K562 (cell line): ENCODE measurements at regions not wholly inside any gene's neighbourhood (a gene's known extent, or its start where the extent isn't known, plus 50 kb on each side); places are given as distances from the start of the nearest gene placed in this dataset.

Source experiments
- ATAC-seq: fragments of 200-7000 bp; cut with Tn5 transposase; 3 replicates; pipeline ENCODE4 v1.9.1; 2020; ENCODE audit warnings: moderate library complexity
- BruUV-seq: library from RNA; stranded (reverse); fragments of 400-500 nt; replicated peaks from 2 replicates; lab custom pipeline; 2021; lab: Mats Ljungman, UMichigan
- CTCF ChIA-PET: fragments of 300-600 bp; formaldehyde crosslinking; extraction: SDS; loops from one replicate; lab custom pipeline; 2021; ENCODE audit warnings: low intra/inter-chr PET ratio; lab: Yijun Ruan, JAX
- POLR2A ChIA-PET: fragments of 300-600, 350-650 bp; sonication (Branson Sonifier 250); formaldehyde crosslinking; extraction: SDS; loops from one replicate; lab custom pipeline; 2021; ENCODE audit warnings: antibody characterized with exemption, inconsistent platforms; lab: Yijun Ruan, JAX
- DNase-seq, 4 experiments: peaks; one replicate each; pipeline versions ENCODE4 v3.0.0 to v3.0.0-alpha.2; 2011 to 2018; ENCODE audit warnings: low spot score in 3 of 4, mixed read lengths in 3 of 4; ENCODE audit errors: extremely low read depth in 1 of 4
- FAIRE-seq: peaks from 2 replicates; lab custom pipeline; 2011; peaks lifted over from hg19 to GRCh38; lab: Jason Lieb, UNC
- H2AFZ ChIP-seq: 2 replicates; pipeline ENCODE4 v1.6.0; 2011; ENCODE audit warnings: low read depth, low read length, control low read depth, inconsistent platforms
- H3K27ac ChIP-seq: fragments of 200-600 bp; 3 replicates; pipeline ENCODE4 v1.8.0; 2011; ENCODE audit warnings: low read depth, mild to moderate bottlenecking, control low read depth, inconsistent platforms, low read length, moderate library complexity, mixed read lengths; ENCODE audit errors: extremely low read depth
- H3K27me3 ChIP-seq, 2 experiments: fragments of 300-600 bp in 1 of 2; 2 replicates in 1 of 2; 3 replicates in 1 of 2; pipeline versions ENCODE4 v1.6.0 to v1.8.0; 2011; ENCODE audit warnings: inconsistent platforms in 2 of 2, low read length in 2 of 2, mild to moderate bottlenecking in 1 of 2, mixed read lengths in 1 of 2, moderate library complexity in 1 of 2; ENCODE audit not compliant: control insufficient read depth in 2 of 2, insufficient read depth in 2 of 2
- H3K36me3 ChIP-seq: fragments of 300-600 bp; 3 replicates; pipeline ENCODE4 v1.8.0; 2011; ENCODE audit warnings: mild to moderate bottlenecking, low read length, inconsistent platforms; ENCODE audit not compliant: control insufficient read depth, insufficient read depth
- H3K4me1 ChIP-seq, 2 experiments: fragments of 200-600 bp in 1 of 2; replicated peaks in 1 of 2; 2 replicates in 1 of 2; 3 replicates in 1 of 2; pipeline versions ENCODE4 v1.5.1 to v1.8.0; 2011; ENCODE audit warnings: inconsistent platforms in 2 of 2, low read length in 2 of 2, mild to moderate bottlenecking in 1 of 2, mixed read lengths in 1 of 2, moderate library complexity in 1 of 2; ENCODE audit not compliant: control insufficient read depth in 2 of 2, insufficient read depth in 2 of 2
- H3K4me2 ChIP-seq: 2 replicates; pipeline ENCODE4 v1.6.1; 2011; ENCODE audit warnings: low read length, control low read depth, inconsistent platforms, mixed read lengths; ENCODE audit not compliant: insufficient read depth
- H3K4me3 ChIP-seq: fragments of 200-600 bp; sonication (generic), shearing (Covaris generic); 2 replicates; pipeline ENCODE4 v1.5.1; 2016; ENCODE audit warnings: control low read depth, inconsistent platforms
- H3K79me2 ChIP-seq: fragments of 200-600 bp; 3 replicates; pipeline ENCODE4 v1.8.0; 2011; ENCODE audit warnings: low read length, inconsistent platforms; ENCODE audit not compliant: control insufficient read depth, insufficient read depth
- H3K9ac ChIP-seq, 2 experiments: 2 replicates each; pipeline versions ENCODE4 v1.6.0 to v1.6.1; 2011; ENCODE audit warnings: low read depth in 2 of 2, low read length in 2 of 2, control low read depth in 1 of 2, inconsistent platforms in 1 of 2, mild to moderate bottlenecking in 1 of 2, mixed read lengths in 1 of 2; ENCODE audit not compliant: insufficient read depth in 1 of 2
- H3K9me1 ChIP-seq: one replicate; pipeline ENCODE4 v1.6.0; 2011; ENCODE audit warnings: inconsistent platforms, mild to moderate bottlenecking, low read length, moderate library complexity; ENCODE audit not compliant: control insufficient read depth, insufficient read depth
- H3K9me3 ChIP-seq: replicated peaks from 2 replicates; pipeline ENCODE4 v1.5.1; 2011; ENCODE audit warnings: low read depth, low read length, inconsistent platforms; ENCODE audit not compliant: control insufficient read depth, insufficient read depth
- H4K20me1 ChIP-seq: replicated peaks from 2 replicates; pipeline ENCODE4 v1.6.1; 2011; ENCODE audit warnings: low read length, inconsistent platforms, mixed read lengths; ENCODE audit not compliant: control insufficient read depth, insufficient read depth
- ATF3 ChIP-seq, 2 experiments: fragments of 450-650 bp in 1 of 2; sonication (generic) in 1 of 2; formaldehyde crosslinking in 1 of 2; IDR thresholded peaks in 1 of 2; conservative IDR thresholded peaks in 1 of 2; 2 replicates each; pipeline versions ENCODE4 v1.6.1 to v1.8.1; 2016 to 2023; ENCODE audit warnings: mild to moderate bottlenecking in 2 of 2, moderate library complexity in 2 of 2, inconsistent platforms in 1 of 2, missing genetic modification reagents in 1 of 2
- ATF7 ChIP-seq: fragments of 450-650 bp; IDR thresholded peaks from 2 replicates; pipeline ENCODE4 v1.7.1; 2014; ENCODE audit warnings: mild to moderate bottlenecking, moderate library complexity
- DACH1 ChIP-seq: fragments of 450-650 bp; IDR thresholded peaks from 2 replicates; pipeline ENCODE4 v1.6.1; 2018; ENCODE audit not compliant: partially characterized antibody
- ESRRA ChIP-seq: fragments of 450-650 bp; IDR thresholded peaks from 2 replicates; pipeline ENCODE4 v1.6.1; 2014; ENCODE audit warnings: low read depth, mild to moderate bottlenecking, moderate library complexity, borderline replicate concordance
- GATAD2B ChIP-seq: fragments of 450-650 bp; IDR thresholded peaks from 2 replicates; pipeline ENCODE4 v1.6.1; 2017; ENCODE audit warnings: mild to moderate bottlenecking, borderline replicate concordance
- HNRNPL ChIP-seq: fragments of 200-400 bp; formaldehyde crosslinking; IDR thresholded peaks from 2 replicates; pipeline ENCODE4 v1.6.1; 2017; ENCODE audit warnings: low read depth, mild to moderate bottlenecking, low read length
- KLF16 ChIP-seq: IDR thresholded peaks from 2 replicates; pipeline ENCODE4 v1.6.1; 2016; ENCODE audit warnings: antibody characterized with exemption
- LARP7 ChIP-seq: fragments of 450-650 bp; IDR thresholded peaks from 2 replicates; pipeline ENCODE4 v1.6.1; 2016
- MCM3 ChIP-seq: fragments of 450-650 bp; IDR thresholded peaks from 2 replicates; pipeline ENCODE4 v1.6.1; 2016
- MEF2A ChIP-seq: IDR thresholded peaks from 2 replicates; pipeline ENCODE4 v1.6.1; 2011; ENCODE audit warnings: low read depth, mild to moderate bottlenecking, low read length, moderate library complexity; ENCODE audit not compliant: control insufficient read depth
- SETDB1 ChIP-seq: IDR thresholded peaks from one replicate; pipeline ENCODE4 v1.6.1; 2012; ENCODE audit warnings: low read length, control low read depth, inconsistent platforms
- SLC30A9 ChIP-seq: fragments of 250-450 bp; sonication (Bioruptor Pico); IDR thresholded peaks from 2 replicates; pipeline ENCODE4 v1.8.0; 2022; ENCODE audit warnings: mild to moderate bottlenecking, moderate library complexity
- SNRNP70 ChIP-seq: fragments of 200-400 bp; formaldehyde crosslinking; optimal IDR thresholded peaks from 2 replicates; pipeline ENCODE3; 2017; ENCODE audit warnings: low read depth, low read length
- TAF15 ChIP-seq: fragments of 200-400 bp; formaldehyde crosslinking; IDR thresholded peaks from 2 replicates; pipeline ENCODE4 v1.6.1; 2017; ENCODE audit warnings: mild to moderate bottlenecking, low read depth, low read length, moderate library complexity
- U2AF1 ChIP-seq: fragments of 200-400 bp; formaldehyde crosslinking; optimal IDR thresholded peaks from 2 replicates; pipeline ENCODE3; 2017; ENCODE audit warnings: mild to moderate bottlenecking, low read depth, low read length, moderate library complexity
- ZBTB5 ChIP-seq: fragments of 450-650 bp; IDR thresholded peaks from 2 replicates; pipeline ENCODE4 v1.6.1; 2017; ENCODE audit warnings: antibody characterized with exemption
- ZNF224 ChIP-seq: sonication (generic); formaldehyde crosslinking; IDR thresholded peaks from 2 replicates; pipeline ENCODE4 v1.8.0; 2022; ENCODE audit warnings: mild to moderate bottlenecking, missing genetic modification reagents
- ZNF274 ChIP-seq: IDR thresholded peaks from 2 replicates; pipeline ENCODE4 v1.6.1; 2011; ENCODE audit warnings: low read depth, mild to moderate bottlenecking, low read length, moderate library complexity, borderline replicate concordance
- ZNF584 ChIP-seq: fragments of 200-800 bp; sonication (Bioruptor generic); IDR thresholded peaks from 2 replicates; pipeline ENCODE4 v1.6.1; 2016; ENCODE audit warnings: low read depth, mild to moderate bottlenecking, missing genetic modification characterization, missing compliant biosample characterization
- WGBS: fragments of 100-300 bp; shearing (Covaris generic); methylation state at CpG from one replicate; pipeline ENCODE4 v1.1.6; 2016; ENCODE audit warnings: low coverage, mixed read lengths; ENCODE audit not compliant: insufficient coverage; ENCODE audit errors: missing lambda C conversion rate; 5-methylcytosine and 5-hydroxymethylcytosine counted together
- in situ Hi-C: fragments of 300-500 bp; cut with MboI; formaldehyde crosslinking; loops from 4 replicates; pipeline ENCODE4 v1.15.0; 2018; ENCODE audit warnings: inconsistent platforms, mixed read lengths
- intact Hi-C: fragments of 100-400 bp; cut with micrococcal nuclease; formaldehyde crosslinking; loops from 2 replicates; pipeline ENCODE4 v1.14.2; 2022

- peaks cover 7 to 27% of the 10 kb centered on the region in 2 experiments; a peak in 3 of 5 replicates for H3K27me3 ChIP-seq
- H3K4me2 ChIP-seq: no peak overlapping the region
- ChIA-PET POLR2A (no interaction called here), CTCF (no interaction called here)
- H3K4me1 ChIP-seq: no peaks in the 10 kb centered on the region
- TF ChIP-seq ATF3 (IDR thresholded peaks at IDR 0.05) (no peak), ATF3 (CRISPR knock-in tag; conservative IDR thresholded peaks at IDR 0.05) (no peak), MEF2A (no peak), SLC30A9 (CRISPR knock-in tag) (no peak), U2AF1 (no peak), ATF7 (no peak), TAF15 (no peak), ZNF584 (no peak), ESRRA (no peak), ZNF274 (no peak), ZBTB5 (no peak), KLF16 (no peak), ZNF224 (CRISPR knock-in tag) (no peak), HNRNPL (no peak), SETDB1 (no peak), GATAD2B (no peak), MCM3 (no peak), LARP7 (no peak), SNRNP70 (no peak), DACH1 (no peak)
- no peak for ATAC-seq
- no peaks in the 10 kb centered on the region for H3K79me2 ChIP-seq
- H3K9me1 ChIP-seq: no peaks in the 10 kb centered on the region
- 0% methylated on average over 2 of the region's 2 CpGs for WGBS
- no peak overlapping the region for H3K4me3 ChIP-seq
- H3K9me3 ChIP-seq: no peaks in the 10 kb centered on the region
- DNase-seq: no peak
- no TSS peak for BruUV-seq
- H3K27ac ChIP-seq: no peak overlapping the region
- no peak overlapping the region for H3K9ac ChIP-seq
- H3K36me3 ChIP-seq: no peaks in the 10 kb centered on the region
- FAIRE-seq: no peak
- in situ Hi-C loops: no loop called here
- intact Hi-C loops: no loop called here
- H4K20me1 ChIP-seq: no peaks in the 10 kb centered on the region
- H2AFZ ChIP-seq: no peak overlapping the region
Observed at GRCh38 chr11:44434191-44434590, 124.3 kb upstream of the ALX4 start.
